HepG2 (cell line): ENCODE measurements at regions not wholly inside any gene's neighbourhood (a gene's known extent, or its start where the extent isn't known, plus 50 kb on each side); places are given as distances from the start of the nearest gene placed in this dataset.
A peak's percentile ranks its signal among the peaks of the same experiment; 100 is the strongest.

Source experiments
- AKAP8 ChIP-seq: sonication (generic); formaldehyde crosslinking; IDR thresholded peaks from 2 replicates; pipeline ENCODE4 v1.5.1; 2020; ENCODE audit warnings: mild to moderate bottlenecking, missing genetic modification reagents
- ARID4A ChIP-seq: sonication (generic); formaldehyde crosslinking; IDR thresholded peaks from 2 replicates; pipeline ENCODE4 v1.5.0; 2020; ENCODE audit warnings: mild to moderate bottlenecking, missing genetic modification reagents, borderline replicate concordance
- ARNT2 ChIP-seq: sonication (generic); formaldehyde crosslinking; IDR thresholded peaks from 2 replicates; pipeline ENCODE4 v1.8.0; 2022; ENCODE audit warnings: mild to moderate bottlenecking, low read depth, missing genetic modification reagents, moderate library complexity
- CBX5 ChIP-seq: sonication (generic); formaldehyde crosslinking; IDR thresholded peaks from 2 replicates; pipeline ENCODE4 v1.4.0; 2020; ENCODE audit warnings: missing genetic modification reagents, borderline replicate concordance
- KDM4B ChIP-seq: sonication (generic); formaldehyde crosslinking; IDR thresholded peaks from 2 replicates; pipeline ENCODE4 v1.4.0; 2020; ENCODE audit warnings: missing genetic modification reagents
- KDM5B ChIP-seq: sonication (generic); formaldehyde crosslinking; IDR thresholded peaks from 2 replicates; pipeline ENCODE4 v1.4.0; 2020; ENCODE audit warnings: missing genetic modification reagents, mild to moderate bottlenecking, borderline replicate concordance
- MLLT10 ChIP-seq: sonication (generic); formaldehyde crosslinking; IDR thresholded peaks from 2 replicates; pipeline ENCODE4 v1.4.0; 2020; ENCODE audit warnings: missing genetic modification reagents
- NPAS2 ChIP-seq: sonication (generic); formaldehyde crosslinking; IDR thresholded peaks from 2 replicates; pipeline ENCODE4 v1.8.0; 2022; ENCODE audit warnings: mild to moderate bottlenecking, missing genetic modification reagents, borderline replicate concordance
- PTBP1 ChIP-seq: fragments of 200-400 bp; formaldehyde crosslinking; IDR thresholded peaks from 2 replicates; pipeline ENCODE4 v1.6.1; 2018; ENCODE audit warnings: low read length, low read depth; ENCODE audit not compliant: poor library complexity, severe bottlenecking
- SNRNP70 ChIP-seq: fragments of 200-400 bp; formaldehyde crosslinking; IDR thresholded peaks from 2 replicates; pipeline ENCODE4 v1.6.1; 2017; ENCODE audit warnings: mild to moderate bottlenecking, low read depth, low read length, moderate library complexity
- SRF ChIP-seq: IDR thresholded peaks from 2 replicates; pipeline ENCODE4 v1.6.1; 2011; ENCODE audit warnings: mild to moderate bottlenecking, low read depth, low read length, moderate library complexity
- ZBTB1 ChIP-seq: sonication (generic); formaldehyde crosslinking; IDR thresholded peaks from 2 replicates; pipeline ENCODE4 v1.4.0; 2020; ENCODE audit warnings: missing genetic modification reagents, borderline replicate concordance
- ZFYVE20 ChIP-seq: sonication (generic); formaldehyde crosslinking; IDR thresholded peaks from 2 replicates; pipeline ENCODE4 v1.8.0; 2023; ENCODE audit warnings: low read depth, mild to moderate bottlenecking, moderate library complexity, missing genetic modification reagents, borderline replicate concordance
- ZNF44 ChIP-seq: sonication (generic); formaldehyde crosslinking; IDR thresholded peaks from 2 replicates; pipeline ENCODE4 v1.5.1; 2020; ENCODE audit warnings: mild to moderate bottlenecking, missing genetic modification reagents
- ZNF530 ChIP-seq: sonication (generic); formaldehyde crosslinking; IDR thresholded peaks from 2 replicates; pipeline ENCODE4 v1.5.0; 2020; ENCODE audit warnings: low read depth, mild to moderate bottlenecking, missing genetic modification reagents
- ZNF614 ChIP-seq: IDR thresholded peaks from 2 replicates; pipeline ENCODE4 v1.6.1; 2018; ENCODE audit warnings: missing biosample characterization, missing genetic modification reagents, inconsistent platforms, borderline replicate concordance
- ZNF629 ChIP-seq: sonication (generic); formaldehyde crosslinking; conservative IDR thresholded peaks from 2 replicates; pipeline ENCODE4 v1.5.0; 2020; ENCODE audit warnings: missing genetic modification reagents
- ZNF660 ChIP-seq: sonication (generic); formaldehyde crosslinking; IDR thresholded peaks from 2 replicates; pipeline ENCODE4 v1.5.1; 2020; ENCODE audit warnings: mild to moderate bottlenecking, low read depth, missing genetic modification reagents, borderline replicate concordance
- ZNF879 ChIP-seq: sonication (generic); formaldehyde crosslinking; IDR thresholded peaks from 2 replicates; pipeline ENCODE4 v1.8.1; 2023; ENCODE audit warnings: missing genetic modification reagents
- ZSCAN25 ChIP-seq: sonication (generic); formaldehyde crosslinking; IDR thresholded peaks from 2 replicates; pipeline ENCODE4 v1.8.0; 2022; ENCODE audit warnings: mild to moderate bottlenecking, missing genetic modification reagents
- TF ChIP-seq, protein P1 (sequence below): sonication (generic); formaldehyde crosslinking; conservative IDR thresholded peaks from 2 replicates; pipeline ENCODE4 v1.8.0; 2022; ENCODE audit warnings: missing genetic modification reagents
- TF ChIP-seq, protein P2 (sequence below): fragments of 450-650 bp; IDR thresholded peaks from 2 replicates; pipeline ENCODE4 v1.6.1; 2017
- TF ChIP-seq, protein P3 (sequence below): IDR thresholded peaks from 2 replicates; pipeline ENCODE4 v1.6.1; 2016

DNA sequence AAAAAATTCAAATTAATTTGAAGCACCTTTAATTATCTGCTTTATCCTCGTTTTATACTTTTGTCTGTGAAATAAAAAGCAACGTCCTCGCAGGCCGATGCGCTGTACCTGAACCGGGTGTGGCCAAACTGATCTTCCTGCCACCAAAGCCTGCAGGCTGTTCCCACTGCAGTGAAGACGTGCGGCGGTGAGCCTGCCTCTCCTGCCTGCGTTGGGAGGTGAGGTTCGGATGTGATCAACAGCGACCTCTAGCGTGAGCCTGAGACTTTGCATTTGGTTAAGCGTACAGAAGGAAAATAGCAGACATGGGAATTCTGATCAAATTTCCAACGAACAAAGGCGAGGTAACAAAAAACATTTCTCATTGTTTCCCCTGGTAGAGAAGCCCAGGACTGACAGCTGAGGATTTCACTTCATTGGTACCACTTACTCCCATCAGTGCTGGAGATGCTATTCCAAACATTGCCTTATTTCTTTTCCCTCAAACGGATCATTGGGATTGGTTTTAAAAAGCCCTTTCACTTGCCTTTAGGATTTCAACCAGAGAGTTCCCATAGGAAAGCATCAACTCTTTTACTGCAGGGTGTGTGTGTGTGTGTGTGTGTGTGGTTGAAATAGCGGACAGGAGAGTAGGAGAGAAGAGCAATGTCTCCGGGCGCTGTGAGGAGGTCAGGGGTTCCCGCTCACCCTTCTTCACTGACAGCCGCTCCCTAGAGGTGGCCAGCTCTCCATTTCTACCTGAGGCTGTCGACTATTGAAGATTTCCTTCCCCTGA is 56.6 kb upstream of the CCN6 start (continued):
- TF ChIP-seq, protein P1, sequence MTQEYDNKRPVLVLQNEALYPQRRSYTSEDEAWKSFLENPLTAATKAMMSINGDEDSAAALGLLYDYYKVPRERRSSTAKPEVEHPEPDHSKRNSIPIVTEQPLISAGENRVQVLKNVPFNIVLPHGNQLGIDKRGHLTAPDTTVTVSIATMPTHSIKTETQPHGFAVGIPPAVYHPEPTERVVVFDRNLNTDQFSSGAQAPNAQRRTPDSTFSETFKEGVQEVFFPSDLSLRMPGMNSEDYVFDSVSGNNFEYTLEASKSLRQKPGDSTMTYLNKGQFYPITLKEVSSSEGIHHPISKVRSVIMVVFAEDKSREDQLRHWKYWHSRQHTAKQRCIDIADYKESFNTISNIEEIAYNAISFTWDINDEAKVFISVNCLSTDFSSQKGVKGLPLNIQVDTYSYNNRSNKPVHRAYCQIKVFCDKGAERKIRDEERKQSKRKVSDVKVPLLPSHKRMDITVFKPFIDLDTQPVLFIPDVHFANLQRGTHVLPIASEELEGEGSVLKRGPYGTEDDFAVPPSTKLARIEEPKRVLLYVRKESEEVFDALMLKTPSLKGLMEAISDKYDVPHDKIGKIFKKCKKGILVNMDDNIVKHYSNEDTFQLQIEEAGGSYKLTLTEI (CRISPR knock-in tag) = no peak
- TF ChIP-seq ZNF879 (CRISPR knock-in tag) (no peak), NPAS2 (CRISPR knock-in tag) (no peak), ZNF530 (CRISPR knock-in tag) (no peak), ZNF614 (CRISPR knock-in tag) (peak; percentile 68; the same call in 1 of the 2 replicates), ARID4A (CRISPR knock-in tag) (no peak), ZFYVE20 (CRISPR knock-in tag) (no peak), CBX5 (CRISPR knock-in tag) (peak; percentile 89), AKAP8 (CRISPR knock-in tag) (no peak), ZNF660 (CRISPR knock-in tag) (no peak), ARNT2 (0 out of 2 replicates have a peak, but pooled peaks have one; percentile 48), SRF (no peak), ZBTB1 (no peak), ZNF44 (CRISPR knock-in tag) (no peak), MLLT10 (CRISPR knock-in tag) (no peak), ZNF629 (CRISPR knock-in tag) (no peak), KDM4B (no peak), ZSCAN25 (CRISPR knock-in tag) (no peak), KDM5B (CRISPR knock-in tag) (no peak), SNRNP70 (no peak), PTBP1 (no peak)
- TF ChIP-seq, protein P2, sequence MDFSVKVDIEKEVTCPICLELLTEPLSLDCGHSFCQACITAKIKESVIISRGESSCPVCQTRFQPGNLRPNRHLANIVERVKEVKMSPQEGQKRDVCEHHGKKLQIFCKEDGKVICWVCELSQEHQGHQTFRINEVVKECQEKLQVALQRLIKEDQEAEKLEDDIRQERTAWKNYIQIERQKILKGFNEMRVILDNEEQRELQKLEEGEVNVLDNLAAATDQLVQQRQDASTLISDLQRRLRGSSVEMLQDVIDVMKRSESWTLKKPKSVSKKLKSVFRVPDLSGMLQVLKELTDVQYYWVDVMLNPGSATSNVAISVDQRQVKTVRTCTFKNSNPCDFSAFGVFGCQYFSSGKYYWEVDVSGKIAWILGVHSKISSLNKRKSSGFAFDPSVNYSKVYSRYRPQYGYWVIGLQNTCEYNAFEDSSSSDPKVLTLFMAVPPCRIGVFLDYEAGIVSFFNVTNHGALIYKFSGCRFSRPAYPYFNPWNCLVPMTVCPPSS = no peak
- TF ChIP-seq, protein P3, sequence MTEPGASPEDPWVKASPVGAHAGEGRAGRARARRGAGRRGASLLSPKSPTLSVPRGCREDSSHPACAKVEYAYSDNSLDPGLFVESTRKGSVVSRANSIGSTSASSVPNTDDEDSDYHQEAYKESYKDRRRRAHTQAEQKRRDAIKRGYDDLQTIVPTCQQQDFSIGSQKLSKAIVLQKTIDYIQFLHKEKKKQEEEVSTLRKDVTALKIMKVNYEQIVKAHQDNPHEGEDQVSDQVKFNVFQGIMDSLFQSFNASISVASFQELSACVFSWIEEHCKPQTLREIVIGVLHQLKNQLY (CRISPR knock-in tag) = no peak
